Activated CD4-positive, alpha-beta memory T cell treated with anti-CD3 and anti-CD28 coated beads, Interleukin-2, amount 10 ng/mL, durations not matched to agents 7 days and 5 days (primary cell): ENCODE measurements at regions not wholly inside any gene's neighbourhood (a gene's known extent, or its start where the extent isn't known, plus 50 kb on each side); places are given as distances from the start of the nearest gene placed in this dataset.

Source experiments
- CTCF ChIA-PET: fragments of 350-600 bp; sonication (Branson Sonifier 250); formaldehyde crosslinking; loops from one replicate; lab custom pipeline; 2021; ENCODE audit warnings: antibody characterized with exemption, inconsistent platforms; lab: Charles Lee
- POLR2A ChIA-PET: fragments of 350-600 bp; sonication (Branson Sonifier 250); formaldehyde crosslinking; loops from one replicate; lab custom pipeline; 2021; ENCODE audit warnings: antibody characterized with exemption; lab: Charles Lee
- DNase-seq: peaks from one replicate; pipeline ENCODE4 v3.0.0-alpha.2; 2020
- H3K27ac Mint-ChIP-seq: one replicate; pipeline ENCODE4 v1.8.0; 2021; ENCODE audit warnings: mild to moderate bottlenecking, mixed read lengths
- H3K27me3 Mint-ChIP-seq: one replicate; pipeline ENCODE4 v1.8.0; 2021; ENCODE audit warnings: mixed read lengths
- H3K36me3 Mint-ChIP-seq: one replicate; pipeline ENCODE4 v1.8.0; 2021; ENCODE audit warnings: low read depth, mixed read lengths
- H3K4me1 Mint-ChIP-seq: one replicate; pipeline ENCODE4 v1.8.0; 2021; ENCODE audit warnings: mixed read lengths
- H3K4me3 Mint-ChIP-seq: one replicate; pipeline ENCODE4 v1.8.0; 2021; ENCODE audit warnings: mild to moderate bottlenecking, mixed read lengths
- H3K9me3 Mint-ChIP-seq: one replicate; pipeline ENCODE4 v1.8.0; 2021; ENCODE audit warnings: mixed read lengths

GRCh38 chr20:24779946-24780345, 169.1 kb upstream of the CST7 start:
- H3K27ac Mint-ChIP-seq, result no peak overlapping the region
- ChIA-PET POLR2A (no interaction called here), CTCF (no interaction called here)
- no peak overlapping the region for H3K4me3 Mint-ChIP-seq
- H3K9me3 Mint-ChIP-seq, result peaks cover 5% of the 10 kb centered on the region
- peaks cover 21% of the 10 kb centered on the region for H3K27me3 Mint-ChIP-seq
- no peak for DNase-seq
- no peaks in the 10 kb centered on the region for H3K36me3 Mint-ChIP-seq
- peaks cover 5% of the 10 kb centered on the region for H3K4me1 Mint-ChIP-seq

DNA sequence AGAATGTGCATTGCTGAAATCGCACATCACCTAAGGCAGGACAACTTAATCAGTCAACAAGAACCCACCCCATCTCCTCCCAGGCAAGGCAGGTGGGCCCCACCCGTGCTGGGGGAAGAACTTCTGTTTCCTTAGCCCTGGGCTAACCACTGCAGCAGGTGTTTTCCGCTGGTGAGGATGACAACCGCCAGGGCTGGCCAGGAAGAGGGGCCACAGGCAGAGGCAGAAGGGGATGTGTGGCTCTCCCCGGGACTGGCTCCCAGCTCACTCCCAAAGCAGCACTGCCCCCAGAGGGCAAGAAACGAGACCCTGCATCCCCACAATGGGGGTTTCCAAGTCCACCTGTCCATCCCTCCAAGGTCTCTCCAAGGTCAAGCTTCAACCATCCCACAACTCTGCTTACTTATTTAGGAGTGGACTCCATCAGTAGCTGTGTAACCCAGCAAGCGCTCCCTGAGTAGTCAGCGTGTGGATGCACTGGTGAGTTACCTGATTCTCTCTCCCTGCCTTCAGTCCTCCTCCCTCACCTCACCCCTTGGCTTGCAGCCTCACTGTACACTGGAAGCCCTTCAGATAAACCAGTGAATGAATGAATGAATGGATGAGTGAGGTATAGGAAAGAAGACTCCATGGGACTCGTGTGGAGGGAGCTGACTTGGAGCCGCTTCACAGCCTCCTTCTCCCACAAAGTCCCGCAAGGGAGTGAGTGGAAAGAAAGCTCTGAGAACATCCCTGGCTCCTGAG, 168.2 kb upstream of the CST7 start:
- Mint-ChIP-seq H3K27me3 (peaks cover 20% of the 10 kb centered on the region), H3K9me3 (no peaks in the 10 kb centered on the region), H3K36me3 (no peaks in the 10 kb centered on the region), H3K4me1 (peaks cover 6% of the 10 kb centered on the region), H3K27ac (no peak overlapping the region), H3K4me3 (no peak overlapping the region)
- ChIA-PET POLR2A (no interaction called here), CTCF (interaction anchor here (1.2 to 1.4 kb wide), 2 partner anchors 21 to 843 kb away, joined by 3 to 4 read pairs; no protein-coding TSS in a partner anchor)
- no peak for DNase-seq

DNA sequence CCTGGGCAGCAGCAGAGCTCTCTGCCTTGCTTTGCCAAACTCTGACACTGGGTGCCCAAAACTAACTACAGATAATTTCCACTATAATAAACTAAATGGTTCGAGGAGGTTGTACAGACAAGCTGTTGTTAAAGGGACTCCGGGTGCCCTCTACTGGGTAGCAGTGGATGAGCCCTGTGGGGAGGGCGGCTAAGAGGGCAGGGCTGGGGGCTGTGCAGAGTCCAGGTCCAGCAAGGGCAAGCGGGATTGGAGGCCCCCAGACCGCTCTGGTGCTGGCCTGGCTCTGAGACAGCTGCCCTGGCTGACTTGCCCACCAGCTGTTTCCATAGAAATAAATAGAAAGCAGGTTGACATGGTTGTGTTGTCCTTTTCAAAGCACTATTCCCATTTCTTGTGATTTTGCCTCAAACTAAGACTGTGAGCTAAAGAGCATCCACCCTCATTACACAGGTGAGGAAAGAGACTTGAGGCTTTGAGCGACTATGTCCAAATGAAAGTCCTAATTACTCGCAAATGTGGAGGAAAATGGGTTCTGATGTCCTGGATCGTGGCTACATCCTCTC, 167.6 kb upstream of the CST7 start:
- CTCF ChIA-PET, result interaction anchor here (1.2 to 1.4 kb wide), 2 partner anchors 22 to 844 kb away, joined by 3 to 4 read pairs; no protein-coding TSS in a partner anchor
- peaks cover 6% of the 10 kb centered on the region for H3K4me1 Mint-ChIP-seq
- POLR2A ChIA-PET, result no interaction called here
- no peaks in the 10 kb centered on the region for H3K36me3 Mint-ChIP-seq
- H3K27me3 Mint-ChIP-seq, result peaks cover 17% of the 10 kb centered on the region
- H3K4me3 Mint-ChIP-seq, result no peak overlapping the region
- peak; percentile 28 for DNase-seq
- no peak overlapping the region for H3K27ac Mint-ChIP-seq
- no peaks in the 10 kb centered on the region for H3K9me3 Mint-ChIP-seq

- peaks cover 13% of the 10 kb centered on the region for H3K27me3 Mint-ChIP-seq
- ChIA-PET CTCF (interaction anchor here (1.4 kb wide), 1 partner anchor 23 kb away, joined by 4 read pairs; no protein-coding TSS in a partner anchor), POLR2A (no interaction called here)
- DNase-seq, result no peak
- H3K4me1 Mint-ChIP-seq, result peaks cover 6% of the 10 kb centered on the region
- no peaks in the 10 kb centered on the region for H3K9me3 Mint-ChIP-seq
- H3K4me3 Mint-ChIP-seq, result no peak overlapping the region
- no peak overlapping the region for H3K27ac Mint-ChIP-seq
- H3K36me3 Mint-ChIP-seq, result no peaks in the 10 kb centered on the region
Measured at GRCh38 chr20:24782301-24782700, 166.8 kb upstream of the CST7 start.

DNA sequence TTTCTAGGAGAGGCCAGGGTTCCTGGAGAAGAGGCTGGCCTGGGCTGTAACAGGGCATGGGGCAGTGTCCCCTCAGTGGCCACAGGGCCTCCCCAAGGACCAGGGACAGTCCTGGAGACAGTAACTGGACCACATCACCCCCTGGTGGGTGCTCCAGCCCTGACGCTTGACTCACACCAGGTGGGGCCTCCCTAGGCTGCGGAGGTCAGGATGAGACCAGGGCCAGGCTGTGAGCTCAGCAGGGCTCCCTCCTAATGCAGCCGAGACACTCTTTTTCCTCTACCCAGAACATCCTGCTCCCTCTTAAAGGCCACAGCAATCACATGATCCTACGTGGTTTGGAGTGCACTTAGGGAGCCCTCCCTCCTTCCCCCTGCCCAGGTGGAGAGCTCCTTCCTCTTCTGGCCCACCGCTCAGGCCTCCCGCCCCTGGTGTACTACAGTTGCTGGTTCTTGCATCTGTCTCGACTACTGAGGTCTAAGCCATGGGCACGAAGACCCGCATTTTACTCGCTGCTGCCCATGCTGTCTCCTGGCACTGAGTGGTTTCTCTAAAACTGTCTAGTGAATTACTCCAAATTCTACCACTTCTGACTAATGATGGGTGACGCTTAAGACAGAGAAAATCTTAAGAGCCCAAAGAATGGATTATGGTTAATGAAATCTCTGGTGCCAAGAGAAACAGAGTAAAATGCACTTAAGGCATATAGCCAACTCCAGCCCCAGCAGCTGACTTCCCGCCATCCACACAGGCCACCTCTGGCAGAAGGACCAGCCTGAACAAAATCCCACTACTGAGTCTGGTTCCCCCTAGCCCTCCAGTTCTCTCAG, 166.1 kb upstream of the CST7 start:
- CTCF ChIA-PET, result no interaction called here
- no peaks in the 10 kb centered on the region for H3K36me3 Mint-ChIP-seq
- POLR2A ChIA-PET, result no interaction called here
- no peak for DNase-seq
- H3K4me3 Mint-ChIP-seq, result no peak overlapping the region
- H3K4me1 Mint-ChIP-seq, result peaks cover 6% of the 10 kb centered on the region
- peaks cover 7% of the 10 kb centered on the region for H3K27me3 Mint-ChIP-seq
- no peak overlapping the region for H3K27ac Mint-ChIP-seq
- no peaks in the 10 kb centered on the region for H3K9me3 Mint-ChIP-seq

DNA sequence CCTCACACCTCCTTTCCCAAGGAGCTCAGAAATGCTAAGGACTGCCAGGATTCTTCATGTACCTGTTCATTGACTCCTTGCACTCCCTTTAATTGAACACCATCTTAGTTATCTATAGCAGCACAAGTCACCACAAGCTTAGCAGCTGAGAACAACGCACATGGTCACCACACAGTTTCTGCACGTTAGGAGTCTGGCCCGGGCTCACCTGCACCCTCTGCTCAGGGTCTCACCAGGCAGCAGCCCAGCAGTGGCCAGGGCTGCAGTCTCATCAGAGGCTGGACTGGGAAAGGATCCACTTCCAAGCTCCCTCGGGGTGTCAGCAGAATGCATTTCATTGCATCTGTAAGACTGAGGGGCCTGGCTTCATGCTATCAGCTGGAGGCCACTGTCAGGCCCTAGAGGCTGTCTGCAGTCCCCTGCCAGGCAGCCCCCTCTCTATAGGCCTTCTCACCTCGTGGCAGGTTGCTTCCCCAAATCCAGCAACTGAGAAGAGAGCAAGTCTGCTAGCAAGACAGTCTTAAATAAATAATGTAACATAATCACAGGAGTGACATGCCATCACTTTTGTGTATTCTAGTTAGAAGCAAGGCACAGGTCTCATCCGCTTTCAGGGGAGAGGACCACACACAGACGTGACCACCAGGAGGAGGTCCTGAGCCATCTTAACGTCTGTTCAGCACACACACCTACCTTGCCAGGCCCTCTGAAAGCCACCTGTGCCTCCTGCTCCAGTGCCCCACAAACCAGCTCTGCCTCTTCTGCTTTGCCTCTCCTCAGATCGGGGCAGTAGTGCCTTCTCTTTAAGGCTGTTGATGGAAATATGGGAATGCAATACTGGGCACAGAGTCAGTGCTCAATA, 165.2 kb upstream of the CST7 start:
- H3K4me1 Mint-ChIP-seq, result peaks cover 6% of the 10 kb centered on the region
- no peaks in the 10 kb centered on the region for H3K36me3 Mint-ChIP-seq
- ChIA-PET CTCF (no interaction called here), POLR2A (no interaction called here)
- H3K4me3 Mint-ChIP-seq, result no peak overlapping the region
- H3K9me3 Mint-ChIP-seq, result no peaks in the 10 kb centered on the region
- H3K27ac Mint-ChIP-seq, result no peak overlapping the region
- H3K27me3 Mint-ChIP-seq, result peaks cover 7% of the 10 kb centered on the region
- no peak for DNase-seq

DNA sequence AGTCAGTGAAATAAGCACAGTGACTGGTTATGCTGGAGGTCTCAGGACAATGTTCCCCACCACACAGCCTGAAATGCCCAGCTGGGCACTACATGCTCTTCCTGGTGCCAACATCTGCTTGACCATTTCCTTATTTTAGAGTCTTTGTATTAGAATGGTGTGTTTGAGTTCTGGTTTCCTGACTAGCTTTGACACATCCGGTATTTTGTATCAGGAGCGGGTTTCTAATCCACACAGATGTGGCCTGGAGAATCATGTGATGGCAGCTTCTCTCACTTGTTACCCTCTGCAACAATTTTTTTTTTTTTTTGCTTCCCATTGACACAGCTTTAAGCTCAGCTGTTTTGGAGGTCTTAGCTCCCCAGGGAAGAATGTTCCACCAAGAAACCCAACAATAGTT, 164.5 kb upstream of the CST7 start:
- no peaks in the 10 kb centered on the region for H3K9me3 Mint-ChIP-seq
- CTCF ChIA-PET, result no interaction called here
- no peak for DNase-seq
- H3K4me1 Mint-ChIP-seq, result peaks cover 6% of the 10 kb centered on the region
- no peak overlapping the region for H3K27ac Mint-ChIP-seq
- H3K36me3 Mint-ChIP-seq, result no peaks in the 10 kb centered on the region
- peaks cover 5% of the 10 kb centered on the region for H3K27me3 Mint-ChIP-seq
- H3K4me3 Mint-ChIP-seq, result no peak overlapping the region
- POLR2A ChIA-PET, result no interaction called here

DNA sequence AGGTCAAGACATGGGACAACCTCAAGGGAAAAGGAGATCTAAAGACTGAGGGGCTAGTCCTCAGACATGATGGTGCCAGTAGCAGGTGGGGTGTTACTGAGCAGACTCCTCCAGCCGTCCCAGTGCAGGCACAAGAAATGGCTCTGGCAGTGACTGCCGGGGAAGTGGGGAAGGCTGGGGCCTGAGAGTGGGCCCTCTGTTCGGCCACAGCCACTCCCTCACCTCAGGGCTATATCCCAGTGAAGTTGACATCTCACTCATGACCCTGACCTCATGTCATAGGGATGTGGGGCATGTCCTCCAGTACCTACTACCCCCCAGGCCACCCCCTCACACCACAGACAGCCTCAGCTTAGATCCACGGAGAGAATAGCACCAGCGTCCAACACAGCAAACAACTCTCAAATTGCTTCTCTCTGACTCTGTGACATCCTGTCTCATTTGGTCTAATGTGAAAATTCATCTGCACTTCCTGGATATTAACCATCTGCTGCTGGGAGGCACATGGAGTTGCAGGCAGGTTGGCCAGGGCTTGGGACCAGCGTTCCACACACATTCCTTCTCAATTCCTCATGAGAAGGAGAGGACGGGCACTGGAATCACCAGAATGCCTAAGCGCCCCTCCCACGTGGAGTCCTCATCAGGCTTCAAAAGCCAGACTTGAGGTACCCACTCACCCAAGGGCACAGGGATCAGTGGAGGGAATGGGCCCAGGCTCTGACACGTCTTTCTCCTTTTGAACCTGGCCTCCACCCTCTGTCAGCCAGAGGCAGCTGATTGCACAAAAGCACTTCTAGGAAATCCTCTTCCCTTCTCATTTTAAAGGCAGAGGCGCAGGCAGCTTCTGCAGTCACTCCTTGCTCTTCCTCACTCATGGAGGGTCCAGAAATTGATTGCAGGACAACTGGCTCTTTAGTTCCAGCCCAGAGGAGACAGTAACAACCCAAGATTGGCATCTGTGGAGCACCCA, 163.6 kb upstream of the CST7 start:
- H3K36me3 Mint-ChIP-seq, result no peaks in the 10 kb centered on the region
- peaks cover 6% of the 10 kb centered on the region for H3K4me1 Mint-ChIP-seq
- POLR2A ChIA-PET, result no interaction called here
- no peaks in the 10 kb centered on the region for H3K9me3 Mint-ChIP-seq
- no peak overlapping the region for H3K4me3 Mint-ChIP-seq
- peaks cover 3% of the 10 kb centered on the region for H3K27me3 Mint-ChIP-seq
- no peak overlapping the region for H3K27ac Mint-ChIP-seq
- CTCF ChIA-PET, result no interaction called here
- no peak for DNase-seq

DNA sequence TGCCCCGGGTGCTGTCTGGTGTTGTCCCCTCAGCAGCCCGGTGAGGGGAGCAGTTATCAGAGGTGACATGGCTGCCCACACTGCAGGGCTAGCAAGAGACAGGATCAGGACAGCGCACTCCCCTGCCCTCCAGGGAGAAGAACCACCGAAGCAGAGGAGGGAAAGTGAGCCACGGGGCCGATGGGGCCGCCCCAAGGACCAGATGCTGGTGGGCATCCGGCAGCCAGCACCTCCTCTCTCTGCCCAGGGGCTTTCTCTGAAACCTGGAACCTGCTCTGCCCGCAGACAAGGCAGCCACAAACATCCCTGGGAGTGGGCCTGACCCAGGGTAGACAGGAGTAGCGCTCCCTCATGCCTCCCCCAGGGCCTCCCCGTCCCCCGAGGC, 163.0 kb upstream of the CST7 start:
- POLR2A ChIA-PET, result no interaction called here
- H3K4me1 Mint-ChIP-seq, result peaks cover 6% of the 10 kb centered on the region

DNA sequence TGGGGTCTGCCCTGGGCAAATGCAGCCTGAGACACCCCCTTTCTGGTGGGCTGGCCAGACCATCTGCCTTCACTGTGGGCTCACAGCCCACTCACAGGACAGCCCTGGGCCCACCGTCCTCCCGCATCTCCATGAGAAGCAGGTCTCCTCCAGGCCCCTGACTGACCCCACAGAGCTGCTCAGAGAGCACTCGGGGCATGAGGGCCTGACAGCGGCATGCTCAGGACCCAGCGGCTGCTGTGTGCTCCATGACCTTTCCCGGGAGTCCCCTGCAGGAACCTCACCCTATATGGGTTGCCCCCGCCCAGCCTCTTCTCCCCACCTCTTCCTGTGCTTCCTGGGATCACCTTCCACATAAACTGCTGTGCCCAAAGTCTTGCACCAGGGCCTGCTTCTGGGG, 162.4 kb upstream of the CST7 start:
- CTCF ChIA-PET, result no interaction called here
- Mint-ChIP-seq H3K4me1 (peaks cover 6% of the 10 kb centered on the region), H3K4me3 (no peak overlapping the region), H3K27me3 (peaks cover 3% of the 10 kb centered on the region), H3K9me3 (no peaks in the 10 kb centered on the region), H3K36me3 (no peaks in the 10 kb centered on the region), H3K27ac (no peak overlapping the region)
- DNase-seq, result no peak
- POLR2A ChIA-PET, result no interaction called here

More for the DNA sequence above, 163.0 kb upstream of the CST7 start:
- DNase-seq, result no peak
- H3K36me3 Mint-ChIP-seq, result no peaks in the 10 kb centered on the region
- peaks cover 3% of the 10 kb centered on the region for H3K27me3 Mint-ChIP-seq
- H3K9me3 Mint-ChIP-seq, result no peaks in the 10 kb centered on the region
- no peak overlapping the region for H3K27ac Mint-ChIP-seq
- no peak overlapping the region for H3K4me3 Mint-ChIP-seq
- CTCF ChIA-PET, result no interaction called here

GRCh38 chr20:24787071-24787470, 162.0 kb upstream of the CST7 start:
- H3K27me3 Mint-ChIP-seq, result peaks cover 3% of the 10 kb centered on the region
- H3K27ac Mint-ChIP-seq, result no peak overlapping the region
- ChIA-PET CTCF (no interaction called here), POLR2A (no interaction called here)
- peaks cover 6% of the 10 kb centered on the region for H3K4me1 Mint-ChIP-seq
- no peak for DNase-seq
- no peaks in the 10 kb centered on the region for H3K36me3 Mint-ChIP-seq
- no peak overlapping the region for H3K4me3 Mint-ChIP-seq
- H3K9me3 Mint-ChIP-seq, result no peaks in the 10 kb centered on the region

GRCh38 chr20:24787621-24788020, 161.4 kb upstream of the CST7 start:
- H3K36me3 Mint-ChIP-seq, result no peaks in the 10 kb centered on the region
- H3K27me3 Mint-ChIP-seq, result peaks cover 3% of the 10 kb centered on the region
- H3K27ac Mint-ChIP-seq, result no peak overlapping the region
- H3K4me3 Mint-ChIP-seq, result no peak overlapping the region
- peaks cover 6% of the 10 kb centered on the region for H3K4me1 Mint-ChIP-seq
- no peaks in the 10 kb centered on the region for H3K9me3 Mint-ChIP-seq
- ChIA-PET POLR2A (no interaction called here), CTCF (interaction anchor here (1.2 kb wide), 1 partner anchor 10 kb away, joined by 3 read pairs; no protein-coding TSS in a partner anchor)
- DNase-seq, result no peak
